ENCODE measurements at regions not wholly inside any gene's neighbourhood (a gene's known extent, or its start where the extent isn't known, plus 50 kb on each side); places are given as distances from the start of the nearest gene placed in this dataset.

GRCh38 chr2:145197944-145198343 lies 678.0 kb upstream of the ZEB2 start:
- Histone ChIP-seq H4K91ac (ENCODE audit: insufficient read length, low read depth, low read length) (no peak overlapping the region), H3K79me2 (ENCODE audit: insufficient read depth, low read length) (no peaks in the 10 kb centered on the region), H2AFZ (ENCODE audit: low read length) (no peak overlapping the region), H2BK20ac (ENCODE audit: low read depth, low read length, poor library complexity, severe bottlenecking) (no peak overlapping the region), H3K27ac (ENCODE audit: insufficient read length, low read depth, low read length) (no peak overlapping the region), H2BK5ac (ENCODE audit: insufficient read length, low read length) (no peak overlapping the region), H3K9ac (ENCODE audit: extremely low read depth, insufficient read length, low read length) (no peak overlapping the region), H3K4ac (ENCODE audit: low read depth, low read length) (no peak overlapping the region), H2BK120ac (ENCODE audit: low read depth, low read length, poor library complexity, severe bottlenecking) (no peak overlapping the region), H2AK5ac (ENCODE audit: insufficient read length, low read length) (no peak overlapping the region), H3K18ac (ENCODE audit: insufficient read length, low read depth, low read length) (no peak overlapping the region), H3T11ph (ENCODE audit: low read length) (no peak overlapping the region), H3K4me2 (ENCODE audit: insufficient read depth, insufficient read length, low read length) (no peak overlapping the region), H3K56ac (ENCODE audit: insufficient read length, low read depth, low read length) (no peak overlapping the region), H4K8ac (replicated peaks; ENCODE audit: insufficient read length, low read depth, low read length) (no peak overlapping the region), H3K79me1 (ENCODE audit: insufficient read depth, low read depth, low read length, poor library complexity, severe bottlenecking) (no peaks in the 10 kb centered on the region), H2BK12ac (ENCODE audit: insufficient read length, low read depth, low read length) (no peak overlapping the region), H3K27me3 (ENCODE audit: insufficient read depth, low read length) (no peaks in the 10 kb centered on the region), H3K14ac (ENCODE audit: insufficient read depth, low read length) (no peak overlapping the region), H2BK15ac (ENCODE audit: low read depth, low read length) (no peak overlapping the region), H4K5ac (ENCODE audit: insufficient read length, low read depth, low read length) (no peak overlapping the region), H3K23ac (ENCODE audit: insufficient read length, low read depth, low read length) (no peak overlapping the region), H3K9me3 (ENCODE audit: control insufficient read depth, low read depth, low read length) (no peaks in the 10 kb centered on the region), H3K23me2 (ENCODE audit: insufficient read length, low read depth, low read length, poor library complexity, severe bottlenecking) (no peaks in the 10 kb centered on the region), H3K4me1 (ENCODE audit: insufficient read depth, low read length) (peaks cover 2% of the 10 kb centered on the region; the same call in 1 of the 2 replicates), H4K20me1 (ENCODE audit: control insufficient read depth, insufficient read depth, insufficient read length) (no peaks in the 10 kb centered on the region)
- no peaks in the 10 kb centered on the region for H3K9me3 Mint-ChIP-seq
- DNase-seq: no peak
- peaks cover 18 to 20% of the 10 kb centered on the region in 2 experiments for H3K4me1 Mint-ChIP-seq
- H3K36me3 Mint-ChIP-seq (ENCODE audit: insufficient read depth in 1 of 3, low read depth in 3 of 3): no peaks in the 10 kb centered on the region
- H3K27ac Mint-ChIP-seq: no peak overlapping the region
- TF ChIP-seq, protein P1, sequence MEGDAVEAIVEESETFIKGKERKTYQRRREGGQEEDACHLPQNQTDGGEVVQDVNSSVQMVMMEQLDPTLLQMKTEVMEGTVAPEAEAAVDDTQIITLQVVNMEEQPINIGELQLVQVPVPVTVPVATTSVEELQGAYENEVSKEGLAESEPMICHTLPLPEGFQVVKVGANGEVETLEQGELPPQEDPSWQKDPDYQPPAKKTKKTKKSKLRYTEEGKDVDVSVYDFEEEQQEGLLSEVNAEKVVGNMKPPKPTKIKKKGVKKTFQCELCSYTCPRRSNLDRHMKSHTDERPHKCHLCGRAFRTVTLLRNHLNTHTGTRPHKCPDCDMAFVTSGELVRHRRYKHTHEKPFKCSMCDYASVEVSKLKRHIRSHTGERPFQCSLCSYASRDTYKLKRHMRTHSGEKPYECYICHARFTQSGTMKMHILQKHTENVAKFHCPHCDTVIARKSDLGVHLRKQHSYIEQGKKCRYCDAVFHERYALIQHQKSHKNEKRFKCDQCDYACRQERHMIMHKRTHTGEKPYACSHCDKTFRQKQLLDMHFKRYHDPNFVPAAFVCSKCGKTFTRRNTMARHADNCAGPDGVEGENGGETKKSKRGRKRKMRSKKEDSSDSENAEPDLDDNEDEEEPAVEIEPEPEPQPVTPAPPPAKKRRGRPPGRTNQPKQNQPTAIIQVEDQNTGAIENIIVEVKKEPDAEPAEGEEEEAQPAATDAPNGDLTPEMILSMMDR (conservative IDR thresholded peaks at IDR 0.05): no peak
- no peak overlapping the region for H3K4me3 Mint-ChIP-seq
- no CpG with 5 or more reads among the region's 3 CpGs for WGBS (ENCODE audit: extremely low coverage, insufficient read length, low lambda C conversion rate)
- H3K27me3 Mint-ChIP-seq (ENCODE audit: low read depth): no peaks in the 10 kb centered on the region
